HEK293T (cell line): ENCODE measurements at regions not wholly inside any gene's neighbourhood (a gene's known extent, or its start where the extent isn't known, plus 50 kb on each side); places are given as distances from the start of the nearest gene placed in this dataset.

Experiments used
- BHLHE40 ChIP-seq: fragments of 450-650 bp; IDR thresholded peaks from 2 replicates; pipeline ENCODE4 v1.6.1; 2016; ENCODE audit warnings: mild to moderate bottlenecking, moderate library complexity, borderline replicate concordance
- FOXA1 ChIP-seq: fragments of 450-650 bp; IDR thresholded peaks from 2 replicates; pipeline ENCODE4 v1.6.1; 2016; ENCODE audit warnings: mild to moderate bottlenecking
- FOXM1 ChIP-seq: fragments of 450-650 bp; IDR thresholded peaks from 2 replicates; pipeline ENCODE4 v1.6.1; 2017; ENCODE audit warnings: mild to moderate bottlenecking, borderline replicate concordance
- LEF1 ChIP-seq: fragments of 450-650 bp; IDR thresholded peaks from 2 replicates; pipeline ENCODE4 v1.6.1; 2017; ENCODE audit warnings: mild to moderate bottlenecking, borderline replicate concordance
- TARDBP ChIP-seq: fragments of 450-650 bp; IDR thresholded peaks from 2 replicates; pipeline ENCODE4 v1.6.1; 2016

DNA sequence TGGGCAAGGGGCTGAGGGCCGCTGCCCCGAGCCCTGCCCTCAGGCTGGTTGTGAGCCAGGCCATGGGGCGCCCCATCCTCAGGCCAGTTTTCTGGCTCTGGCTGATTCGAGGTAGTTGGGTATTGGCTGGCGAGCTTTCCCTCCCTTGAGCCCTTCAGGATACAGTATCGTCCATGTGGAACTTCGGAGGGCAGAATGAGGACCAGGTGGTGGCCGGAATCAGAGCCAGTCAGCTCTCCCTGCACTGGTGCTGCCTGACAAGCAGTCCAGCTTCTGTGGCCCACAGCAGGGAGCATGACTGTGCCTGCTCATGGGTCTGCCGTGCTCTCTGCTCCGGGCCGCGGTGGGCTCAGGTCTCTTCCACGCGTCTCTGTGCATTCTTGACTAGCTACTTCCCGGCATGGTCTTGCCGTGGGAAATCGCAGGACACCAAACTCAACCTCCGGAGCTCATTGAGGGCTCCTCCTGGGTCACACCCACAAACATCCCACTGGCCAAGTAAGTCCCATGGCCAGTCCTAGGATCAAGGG lies 1289.3 kb downstream of the BRD1 start:
- no peak for TF ChIP-seq FOXM1
- no peak for TF ChIP-seq BHLHE40
- TF ChIP-seq FOXA1: no peak
- TF ChIP-seq LEF1: no peak
- TF ChIP-seq TARDBP: no peak
